ENCODE measurements at regions not wholly inside any gene's neighbourhood (a gene's known extent, or its start where the extent isn't known, plus 50 kb on each side); places are given as distances from the start of the nearest gene placed in this dataset.

- TF ChIP-seq CTCF (conservative IDR thresholded peaks at IDR 0.05; ENCODE audit: low read depth, low read length) = no peak
- TF ChIP-seq POLR2A (IDR thresholded peaks at IDR 0.05; ENCODE audit: low read depth, low read length) = no peak
- TF ChIP-seq RAD21 (IDR thresholded peaks at IDR 0.05; ENCODE audit: low read length) = no peak
- no peak for TF ChIP-seq CEBPB (IDR thresholded peaks at IDR 0.05; ENCODE audit: low read depth, low read length)
- TF ChIP-seq BHLHE40 (IDR thresholded peaks at IDR 0.05; ENCODE audit: low read depth, low read length) = no peak
- no peak for TF ChIP-seq FOS (IDR thresholded peaks at IDR 0.05; ENCODE audit: low read depth, low read length)
- no peak for TF ChIP-seq MAFK (IDR thresholded peaks at IDR 0.05; ENCODE audit: low read depth, low read length)
- TF ChIP-seq MAZ (IDR thresholded peaks at IDR 0.05; ENCODE audit: borderline replicate concordance, low read depth, low read length) = no peak
- no peak for TF ChIP-seq RCOR1 (IDR thresholded peaks at IDR 0.05; ENCODE audit: insufficient replicate concordance, low read length)
- TF ChIP-seq MXI1 (IDR thresholded peaks at IDR 0.05; ENCODE audit: borderline replicate concordance, low read depth, low read length) = no peak
- TF ChIP-seq SMC3 (IDR thresholded peaks at IDR 0.05; ENCODE audit: low read depth, low read length) = no peak
- no peak for TF ChIP-seq RFX5 (IDR thresholded peaks at IDR 0.05; ENCODE audit: low read depth, low read length)
- TF ChIP-seq NFE2L2 (IDR thresholded peaks at IDR 0.05; ENCODE audit: low read depth, low read length) = no peak
- TF ChIP-seq USF2 (IDR thresholded peaks at IDR 0.05; ENCODE audit: low read depth, low read length) = no peak
Observed at GRCh38 chrX:146181858-146182257, 364.2 kb downstream of the SLITRK2 start.
